Ovary (tissue), 7 donors: ENCODE measurements at regions not wholly inside any gene's neighbourhood (a gene's known extent, or its start where the extent isn't known, plus 50 kb on each side); places are given as distances from the start of the nearest gene placed in this dataset.

Experiments
- DNase-seq, 5 donors: peaks; one replicate each; pipeline ENCODE4 v3.0.0-alpha.2; 2019 to 2020
- H3K27ac ChIP-seq, 2 donors: fragments of 200-600 bp; one replicate each; pipeline versions ENCODE4 v1.5.1 to v1.8.0; 2019 to 2022
- H3K27me3 ChIP-seq: fragments of 200-600 bp; one replicate; pipeline ENCODE4 v1.8.0; 2022
- H3K36me3 ChIP-seq: fragments of 200-600 bp; sonication (generic); one replicate; pipeline ENCODE4 v1.5.1; 2019
- H3K4me1 ChIP-seq: one replicate; pipeline ENCODE4 v1.8.1; 2013; ENCODE audit warnings: mild to moderate bottlenecking, moderate library complexity; ENCODE audit not compliant: insufficient read depth
- H3K4me3 ChIP-seq: fragments of 200-600 bp; sonication (generic); one replicate; pipeline ENCODE4 v1.5.1; 2017
- H3K9me3 ChIP-seq, 2 donors: fragments of 200-600 bp in 1 of 2; sonication (generic) in 1 of 2; one replicate each; pipeline versions ENCODE4 v1.5.1 to v1.8.1; 2013 to 2019; ENCODE audit warnings: mild to moderate bottlenecking in 1 of 2, moderate library complexity in 1 of 2
- CTCF ChIP-seq, 3 donors: fragments of 450-650 bp in 2 of 3; fragments of 200-600 bp in 1 of 3; IDR thresholded peaks; one replicate each; pipeline versions ENCODE4 v1.5.1 to v1.8.0; 2016 to 2022; ENCODE audit warnings: antibody characterized with exemption in 3 of 3, mild to moderate bottlenecking in 1 of 3
- EP300 ChIP-seq: sonication (generic); formaldehyde crosslinking; IDR thresholded peaks from one replicate; pipeline ENCODE4 v1.6.1; 2017; ENCODE audit warnings: antibody characterized with exemption
- POLR2A ChIP-seq: fragments of 450-650 bp; IDR thresholded peaks from one replicate; pipeline ENCODE4 v1.6.1; 2017; ENCODE audit warnings: antibody characterized with exemption, mild to moderate bottlenecking, moderate library complexity
- WGBS, 3 donors: extraction: QIAGEN DNeasy Blood & Tissue Kit in 1 of 3; methylation state at CpG; one replicate each; pipeline versions ENCODE4 v1.1.5 to v1.1.7; 2013 to 2017; 5-methylcytosine and 5-hydroxymethylcytosine counted together
- intact Hi-C, 4 donors: fragments of 100-400 bp; cut with DNase I; formaldehyde crosslinking; loops; one replicate each; pipeline versions ENCODE4 v1.11.0 to v1.15.1; 2022 to 2023
- donor health status: DM: no; HTN: no; CAD: no; lungs with moderate emphysema.
- donor health status: DM: no; HTN: no; CAD: no.
- donor health status: Bipolar disorder and iron deficiency.
- donor health status: DM: no; HTN: no; CAD: no.
- donor health status: DM: yes; HTN: yes; CAD: no.

GRCh38 chr9:86521322-86521721 lies 167.1 kb upstream of the TUT7 start:
- Histone ChIP-seq H3K9me3 (no peaks in the 10 kb centered on the region), H3K4me3 (no peak overlapping the region), H3K36me3 (no peaks in the 10 kb centered on the region), H3K27ac (no peak overlapping the region), H3K4me1 (no peaks in the 10 kb centered on the region), H3K27me3 (no peaks in the 10 kb centered on the region)
- TF ChIP-seq CTCF (IDR thresholded peaks at IDR 0.05) (no peak), EP300 (no peak), POLR2A (no peak)
- no peak for DNase-seq
- 92 to 95% (median 92%) methylated on average over 4 of the region's 4 CpGs for WGBS, 3 donors
- intact Hi-C loops = no loop called here

- H3K9me3 ChIP-seq = no peaks in the 10 kb centered on the region
- no peak for TF ChIP-seq POLR2A
- no peak for TF ChIP-seq CTCF (IDR thresholded peaks at IDR 0.05)
- no peak for TF ChIP-seq EP300
- H3K27ac ChIP-seq = no peak overlapping the region
- DNase-seq = no peak
- H3K36me3 ChIP-seq = no peaks in the 10 kb centered on the region
- H3K4me1 ChIP-seq = no peaks in the 10 kb centered on the region
- H3K4me3 ChIP-seq = no peak overlapping the region
- intact Hi-C loops = no loop called here
- no peaks in the 10 kb centered on the region for H3K27me3 ChIP-seq
Measured at GRCh38 chr9:86519066-86519615, 164.9 kb upstream of the TUT7 start.

GRCh38 chr9:86517475-86517874 lies 163.3 kb upstream of the TUT7 start:
- Histone ChIP-seq H3K27me3 (no peaks in the 10 kb centered on the region), H3K9me3 (no peaks in the 10 kb centered on the region), H3K27ac (no peak overlapping the region), H3K4me1 (no peaks in the 10 kb centered on the region), H3K36me3 (no peaks in the 10 kb centered on the region), H3K4me3 (no peak overlapping the region)
- 45 to 70% (median 57%) methylated on average over 1 of the region's 1 CpG for WGBS, 3 donors
- TF ChIP-seq EP300 (no peak), CTCF (IDR thresholded peaks at IDR 0.05) (no peak), POLR2A (no peak)
- DNase-seq = no peak
- intact Hi-C loops = no loop called here

- no peak for TF ChIP-seq EP300
- TF ChIP-seq CTCF (IDR thresholded peaks at IDR 0.05) = no peak
- no peaks in the 10 kb centered on the region for H3K36me3 ChIP-seq
- H3K4me3 ChIP-seq = no peak overlapping the region
- DNase-seq = no peak
- no peak overlapping the region for H3K27ac ChIP-seq
- H3K27me3 ChIP-seq = no peaks in the 10 kb centered on the region
- 89 to 96% (median 94%) methylated on average over 19 of the region's 19 CpGs for WGBS, 3 donors
- no peaks in the 10 kb centered on the region for H3K4me1 ChIP-seq
- intact Hi-C loops = no loop called here
- H3K9me3 ChIP-seq = no peaks in the 10 kb centered on the region
Measured at GRCh38 chr9:86516564-86516963, 162.4 kb upstream of the TUT7 start.

- no peak overlapping the region for H3K4me3 ChIP-seq
- 22 to 25% (median 23%) methylated on average over 4 of the region's 4 CpGs for WGBS, 3 donors
- intact Hi-C loops = no loop called here
- no peaks in the 10 kb centered on the region for H3K9me3 ChIP-seq
- H3K4me1 ChIP-seq = no peaks in the 10 kb centered on the region
- no peaks in the 10 kb centered on the region for H3K27me3 ChIP-seq
- H3K36me3 ChIP-seq = no peaks in the 10 kb centered on the region
- TF ChIP-seq EP300 (no peak), POLR2A (no peak), CTCF (IDR thresholded peaks at IDR 0.05) (no peak)
- DNase-seq = no peak
- H3K27ac ChIP-seq = no peak overlapping the region
Measured at GRCh38 chr9:86515221-86515620, 161.0 kb upstream of the TUT7 start.
